Stimulated activated memory B cell treated with anti-CD40 and anti-IgM and Interleukin-4, amounts not matched to agents 10 μg/mL and 1 μg/mL and 100 μg/mL, for 72 hours (primary cell): ENCODE measurements at regions not wholly inside any gene's neighbourhood (a gene's known extent, or its start where the extent isn't known, plus 50 kb on each side); places are given as distances from the start of the nearest gene placed in this dataset.
A peak's percentile ranks its signal among the peaks of the same experiment; 100 is the strongest.
"Not testable (repeated sequence)": the region's sequence is repeated elsewhere in the genome, so short reads cannot be mapped to it uniquely, and the experiment has no call there.

ENCODE experiments used
- ATAC-seq: fragments of 150-1000 bp; cut with Tn5 transposase; 2 replicates; pipeline ENCODE4 v1.10.0; 2021
- H3K27ac Mint-ChIP-seq: one replicate; pipeline ENCODE4 v1.8.0; 2022; ENCODE audit warnings: mild to moderate bottlenecking, mixed read lengths
- H3K27me3 Mint-ChIP-seq: one replicate; pipeline ENCODE4 v1.8.0; 2022; ENCODE audit warnings: mixed read lengths
- H3K36me3 Mint-ChIP-seq: one replicate; pipeline ENCODE4 v1.8.0; 2022; ENCODE audit warnings: mixed read lengths
- H3K4me1 Mint-ChIP-seq: one replicate; pipeline ENCODE4 v1.8.0; 2022; ENCODE audit warnings: mixed read lengths
- H3K4me3 Mint-ChIP-seq: one replicate; pipeline ENCODE4 v1.8.0; 2022; ENCODE audit warnings: mild to moderate bottlenecking, moderate library complexity, mixed read lengths
- H3K9me3 Mint-ChIP-seq: one replicate; pipeline ENCODE4 v1.8.0; 2022; ENCODE audit warnings: mixed read lengths

DNA sequence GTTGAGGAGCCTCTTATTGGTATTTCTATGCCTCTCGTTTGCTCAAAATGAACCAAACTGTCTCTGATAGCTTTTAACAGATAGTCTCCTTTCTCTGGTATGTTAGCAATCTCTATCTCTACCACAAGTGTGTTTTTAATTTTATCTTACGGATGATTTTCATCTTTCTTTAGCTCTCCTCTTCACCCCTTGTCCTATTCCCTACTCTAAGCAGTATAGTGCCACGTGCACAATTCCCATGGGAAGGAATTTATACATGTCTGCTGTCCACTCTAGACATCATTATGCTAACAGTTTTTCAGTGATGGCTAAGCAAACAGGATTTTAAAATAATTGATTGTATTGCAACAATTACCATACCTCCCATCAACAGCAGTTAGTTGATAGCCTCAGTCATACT, 177.3 kb downstream of the CYB561 start:
- Mint-ChIP-seq H3K36me3 (no peaks in the 10 kb centered on the region), H3K4me3 (no peak overlapping the region), H3K27ac (no peak overlapping the region)

GRCh38 chr17:63270610-63271009, 175.5 kb downstream of the CYB561 start:
- no peaks in the 10 kb centered on the region for H3K9me3 Mint-ChIP-seq
- H3K27me3 Mint-ChIP-seq, result no peaks in the 10 kb centered on the region
- no peaks in the 10 kb centered on the region for H3K4me1 Mint-ChIP-seq
- H3K36me3 Mint-ChIP-seq, result no peaks in the 10 kb centered on the region
- H3K27ac Mint-ChIP-seq, result no peak overlapping the region
- H3K4me3 Mint-ChIP-seq, result no peak overlapping the region
- no peak for ATAC-seq

More for the DNA sequence above, 177.3 kb downstream of the CYB561 start:
- no peaks in the 10 kb centered on the region for H3K27me3 Mint-ChIP-seq
- peaks cover 6% of the 10 kb centered on the region for H3K4me1 Mint-ChIP-seq
- no peaks in the 10 kb centered on the region for H3K9me3 Mint-ChIP-seq
- no peak for ATAC-seq

- H3K9me3 Mint-ChIP-seq, result no peaks in the 10 kb centered on the region
- no peak overlapping the region for H3K27ac Mint-ChIP-seq
- peaks cover 14% of the 10 kb centered on the region for H3K4me1 Mint-ChIP-seq
- no peaks in the 10 kb centered on the region for H3K27me3 Mint-ChIP-seq
- H3K36me3 Mint-ChIP-seq, result no peaks in the 10 kb centered on the region
- no peak overlapping the region for H3K4me3 Mint-ChIP-seq
- no peak for ATAC-seq
Measured at GRCh38 chr17:63274146-63274545, 172.0 kb downstream of the CYB561 start.

DNA sequence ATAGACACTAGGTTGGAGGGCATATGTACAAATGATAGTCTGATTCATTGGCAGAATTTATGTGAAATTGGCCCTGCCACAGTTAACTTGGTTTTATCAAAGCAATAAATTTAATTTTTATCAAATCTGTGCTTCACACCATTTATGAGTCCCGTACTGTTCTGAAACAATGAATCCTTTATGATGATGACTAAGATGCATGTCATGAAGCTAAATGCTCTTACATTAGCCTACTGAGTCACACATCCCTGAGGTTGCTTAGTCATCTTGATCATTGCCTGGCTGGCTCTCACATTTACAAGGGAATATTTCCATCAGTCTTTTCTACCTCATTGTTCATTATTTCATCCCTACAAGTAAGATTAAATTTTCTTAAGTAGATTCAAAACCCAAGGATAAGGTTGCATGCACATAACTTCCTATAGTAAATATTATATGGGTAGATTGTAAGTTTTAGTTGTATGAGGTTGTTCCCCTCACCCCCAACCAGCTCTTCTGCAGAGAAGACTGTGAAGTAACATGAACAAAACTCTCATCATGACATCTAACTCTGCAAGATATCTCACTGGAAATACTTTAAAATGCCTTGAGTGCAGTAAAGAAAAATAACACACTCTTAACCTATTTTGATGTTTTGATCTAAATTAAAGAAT, 170.7 kb downstream of the CYB561 start:
- Mint-ChIP-seq H3K9me3 (no peaks in the 10 kb centered on the region), H3K27ac (no peak overlapping the region)
- ATAC-seq, result no peak

GRCh38 chr17:63275971-63276745, 169.9 kb downstream of the CYB561 start:
- H3K9me3 Mint-ChIP-seq, result no peaks in the 10 kb centered on the region
- peaks cover 30% of the 10 kb centered on the region for H3K4me1 Mint-ChIP-seq
- no peaks in the 10 kb centered on the region for H3K27me3 Mint-ChIP-seq
- no peak overlapping the region for H3K27ac Mint-ChIP-seq
- no peak for ATAC-seq
- H3K36me3 Mint-ChIP-seq, result no peaks in the 10 kb centered on the region
- no peak overlapping the region for H3K4me3 Mint-ChIP-seq

More for the DNA sequence above, 170.7 kb downstream of the CYB561 start:
- H3K27me3 Mint-ChIP-seq, result no peaks in the 10 kb centered on the region
- H3K4me3 Mint-ChIP-seq, result no peak overlapping the region
- no peaks in the 10 kb centered on the region for H3K36me3 Mint-ChIP-seq
- H3K4me1 Mint-ChIP-seq, result peaks cover 27% of the 10 kb centered on the region

DNA sequence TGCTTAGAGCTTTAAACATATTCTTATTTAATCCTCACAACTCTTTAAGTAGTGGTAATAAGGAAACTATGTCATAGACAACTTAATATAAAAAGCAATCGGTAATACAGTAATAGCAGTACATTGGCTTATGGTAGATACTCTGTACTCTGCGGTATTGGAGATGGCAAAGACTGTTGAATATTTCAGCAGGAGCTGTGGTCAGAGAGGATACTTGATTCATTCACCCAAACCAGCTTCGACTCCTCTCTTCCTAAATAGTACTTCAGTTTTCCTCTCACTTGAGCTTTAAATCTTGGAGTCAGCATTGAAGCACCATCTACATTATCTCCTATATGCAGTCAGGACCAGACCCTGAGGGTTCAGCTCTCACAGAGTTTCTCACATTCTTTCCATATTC, 169.3 kb downstream of the CYB561 start:
- Mint-ChIP-seq H3K4me1 (peaks cover 30% of the 10 kb centered on the region), H3K27ac (no peak overlapping the region), H3K4me3 (no peak overlapping the region), H3K27me3 (no peaks in the 10 kb centered on the region), H3K9me3 (no peaks in the 10 kb centered on the region), H3K36me3 (no peaks in the 10 kb centered on the region)
- ATAC-seq, result no peak

- no peak for ATAC-seq
- peaks cover 33% of the 10 kb centered on the region for H3K4me1 Mint-ChIP-seq
Measured at GRCh38 chr17:63277629-63278028, 168.5 kb downstream of the CYB561 start.

GRCh38 chr17:63278728-63279442, 167.2 kb downstream of the CYB561 start:
- Mint-ChIP-seq H3K36me3 (no peaks in the 10 kb centered on the region), H3K9me3 (no peaks in the 10 kb centered on the region), H3K27ac (peak overlapping the region; percentile 73), H3K27me3 (no peaks in the 10 kb centered on the region), H3K4me3 (peak overlapping the region; percentile 38), H3K4me1 (peaks cover 38% of the 10 kb centered on the region)
- ATAC-seq, result peak; percentile 80

More at GRCh38 chr17:63277629-63278028, 168.5 kb downstream of the CYB561 start:
- Mint-ChIP-seq H3K4me3 (no peak overlapping the region), H3K27me3 (no peaks in the 10 kb centered on the region), H3K36me3 (no peaks in the 10 kb centered on the region), H3K9me3 (no peaks in the 10 kb centered on the region), H3K27ac (no peak overlapping the region)

DNA sequence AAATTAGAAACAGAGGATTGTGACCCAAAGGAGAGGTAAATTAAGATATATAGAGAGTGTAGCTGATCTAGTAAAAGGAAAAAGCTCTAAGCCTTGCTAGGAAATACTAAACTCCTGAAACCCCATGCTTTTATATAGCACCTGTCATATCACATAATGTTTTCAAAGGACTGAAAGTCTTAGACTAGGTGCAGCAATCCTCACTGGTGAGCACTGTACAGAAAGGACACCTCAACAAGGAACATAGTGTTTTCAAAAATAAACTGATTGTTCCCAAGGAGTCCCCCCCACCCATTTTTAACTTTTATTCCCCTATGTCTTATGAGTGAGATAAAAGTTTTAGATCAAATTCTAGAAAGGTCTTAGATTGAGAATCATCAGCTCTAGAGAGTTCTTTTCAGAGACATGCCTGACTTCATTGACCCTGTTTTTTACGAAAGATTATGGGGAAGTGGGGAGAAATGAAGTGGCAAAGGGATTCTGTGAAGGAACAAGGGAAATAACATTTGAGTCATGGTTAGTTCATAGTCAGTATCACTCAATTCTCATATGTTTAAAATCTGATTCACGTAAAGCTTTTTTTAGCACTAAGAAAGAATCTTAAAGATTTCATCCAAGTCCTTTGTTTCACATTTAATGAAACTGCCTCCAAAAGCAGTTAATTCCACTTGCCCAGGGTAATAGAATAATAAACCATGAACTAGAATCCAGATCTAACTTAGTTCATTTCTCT, 166.4 kb downstream of the CYB561 start:
- Mint-ChIP-seq H3K27me3 (no peaks in the 10 kb centered on the region), H3K9me3 (peaks cover under 1% of the 10 kb centered on the region), H3K4me3 (no peak overlapping the region), H3K27ac (peak overlapping the region; percentile 73), H3K36me3 (peaks cover under 1% of the 10 kb centered on the region), H3K4me1 (peaks cover 38% of the 10 kb centered on the region)
- ATAC-seq, result peak; percentile 63

GRCh38 chr17:63282455-63282854, 163.7 kb downstream of the CYB561 start:
- Mint-ChIP-seq H3K27ac (no peak overlapping the region), H3K4me3 (peak overlapping the region; percentile 26), H3K4me1 (peaks cover 38% of the 10 kb centered on the region), H3K36me3 (peaks cover 20% of the 10 kb centered on the region), H3K27me3 (no peaks in the 10 kb centered on the region), H3K9me3 (peaks cover 12% of the 10 kb centered on the region)
- ATAC-seq, result peak; percentile 80

GRCh38 chr17:63285551-63285950, 160.6 kb downstream of the CYB561 start:
- H3K36me3 Mint-ChIP-seq, result peaks cover 39% of the 10 kb centered on the region
- peaks cover 15% of the 10 kb centered on the region for H3K9me3 Mint-ChIP-seq
- no peak overlapping the region for H3K27ac Mint-ChIP-seq
- H3K4me1 Mint-ChIP-seq, result peaks cover 21% of the 10 kb centered on the region
- H3K27me3 Mint-ChIP-seq, result no peaks in the 10 kb centered on the region
- no peak for ATAC-seq
- H3K4me3 Mint-ChIP-seq, result no peak overlapping the region

GRCh38 chr17:63286254-63286653, 159.9 kb downstream of the CYB561 start:
- Mint-ChIP-seq H3K36me3 (peaks cover 39% of the 10 kb centered on the region), H3K27ac (no peak overlapping the region), H3K27me3 (no peaks in the 10 kb centered on the region), H3K4me1 (peaks cover 19% of the 10 kb centered on the region), H3K4me3 (no peak overlapping the region), H3K9me3 (peaks cover 15% of the 10 kb centered on the region)
- ATAC-seq, result no peak

DNA sequence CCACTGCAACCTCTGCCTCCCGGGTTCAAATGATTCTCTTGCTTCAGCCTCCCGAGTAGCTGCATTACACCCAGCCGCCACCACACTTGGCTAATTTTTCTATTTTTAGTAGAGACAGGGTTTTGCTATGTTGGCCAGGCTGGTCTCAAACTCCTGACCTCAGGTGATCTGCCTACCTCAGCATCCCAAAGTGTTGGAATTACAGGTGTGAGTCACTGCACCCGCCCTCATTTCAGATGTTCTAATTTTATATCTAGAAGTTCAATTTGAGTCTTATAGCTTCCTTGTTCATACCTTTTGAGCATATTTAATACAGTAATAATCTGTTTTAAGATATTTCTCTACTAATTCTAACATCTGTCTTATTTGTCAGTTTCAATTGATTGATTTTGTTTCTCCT, 159.1 kb downstream of the CYB561 start:
- not testable (repeated sequence) for H3K4me3 Mint-ChIP-seq, ATAC-seq, H3K27me3 Mint-ChIP-seq, H3K27ac Mint-ChIP-seq
- Mint-ChIP-seq H3K4me1 (peaks cover 19% of the 10 kb centered on the region), H3K9me3 (peaks cover 15% of the 10 kb centered on the region), H3K36me3 (peaks cover 42% of the 10 kb centered on the region)

- peaks cover 11% of the 10 kb centered on the region for H3K4me1 Mint-ChIP-seq
- no peak overlapping the region for H3K27ac Mint-ChIP-seq
- no peak overlapping the region for H3K4me3 Mint-ChIP-seq
- no peaks in the 10 kb centered on the region for H3K27me3 Mint-ChIP-seq
- peaks cover 44% of the 10 kb centered on the region for H3K36me3 Mint-ChIP-seq
- peaks cover 13% of the 10 kb centered on the region for H3K9me3 Mint-ChIP-seq
- ATAC-seq, result no peak
Measured at GRCh38 chr17:63289931-63290330, 156.2 kb downstream of the CYB561 start.

DNA sequence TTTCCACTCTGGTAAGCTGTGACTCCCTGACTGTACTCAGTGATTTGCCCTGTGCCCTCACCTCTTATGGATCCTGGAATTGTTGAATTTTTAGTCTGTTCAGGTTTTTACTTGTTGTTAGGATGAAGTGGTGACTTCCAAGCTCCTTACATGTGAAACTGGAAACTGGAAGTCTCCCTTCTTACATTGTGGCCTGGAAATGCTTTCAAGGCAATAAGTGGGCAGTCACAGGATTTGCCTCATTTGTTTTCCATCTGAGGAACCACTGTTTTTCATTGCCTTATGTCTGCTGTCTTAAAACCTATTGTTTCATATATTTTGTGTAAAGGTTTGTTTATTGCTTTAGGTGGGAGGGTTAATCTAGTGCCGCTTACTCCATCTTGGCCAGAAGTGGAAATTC, 155.8 kb downstream of the CYB561 start:
- Mint-ChIP-seq H3K36me3 (peaks cover 40% of the 10 kb centered on the region), H3K4me1 (peaks cover 11% of the 10 kb centered on the region)

More for the DNA sequence above, 155.8 kb downstream of the CYB561 start:
- ATAC-seq, result no peak
- Mint-ChIP-seq H3K27ac (no peak overlapping the region), H3K4me3 (no peak overlapping the region), H3K9me3 (peaks cover 10% of the 10 kb centered on the region), H3K27me3 (no peaks in the 10 kb centered on the region)
